ENCODE measurements at regions not wholly inside any gene's neighbourhood (a gene's known extent, or its start where the extent isn't known, plus 50 kb on each side); places are given as distances from the start of the nearest gene placed in this dataset.

GRCh38 chr11:38153985-38154384 lies 1555.9 kb upstream of the RAG2 start:
- WGBS (ENCODE audit: insufficient coverage): 75% methylated on average over 1 of the region's 1 CpG
- no peaks in the 10 kb centered on the region for H3K36me3 ChIP-seq (replicated peaks in 1 of 2; ENCODE audit: control insufficient read depth in 1 of 2, insufficient read depth in 2 of 2, low read length in 2 of 2)
- no peak overlapping the region for H3K4me3 ChIP-seq (replicated peaks in 1 of 3; ENCODE audit: low read depth in 2 of 3, low read length in 3 of 3)
- no peak overlapping the region for H3K4me3 Mint-ChIP-seq
- no peak overlapping the region for H3K27ac Mint-ChIP-seq
- H3K9ac ChIP-seq (ENCODE audit: insufficient read depth, low read length, poor library complexity, severe bottlenecking): no peak overlapping the region
- H3K9me3 Mint-ChIP-seq: peaks cover 0 to 11% (median 5%) of the 10 kb centered on the region in 7 donors
- H3K9me3 ChIP-seq (replicated peaks in 1 of 2; ENCODE audit: control insufficient read depth in 1 of 2, insufficient read depth in 1 of 2, low read length in 2 of 2): peaks cover 0 to under 1% of the 10 kb centered on the region in 2 donors
- no peak overlapping the region for H3K4me2 ChIP-seq (replicated peaks; ENCODE audit: extremely low read depth, low read length, poor library complexity, severe bottlenecking)
- no peaks in the 10 kb centered on the region for H3K4me1 ChIP-seq (ENCODE audit: control insufficient read depth in 1 of 2, insufficient read depth in 2 of 2, low read length in 2 of 2)
- H3K4me1 Mint-ChIP-seq: no peaks in the 10 kb centered on the region
- intact Hi-C loops (cut with micrococcal nuclease): no loop called here
- H3K27me3 ChIP-seq (ENCODE audit: control insufficient read depth in 2 of 2, insufficient read depth in 2 of 2, low read length in 2 of 2): no peaks in the 10 kb centered on the region
- no peaks in the 10 kb centered on the region for H3K27me3 Mint-ChIP-seq (ENCODE audit: low read depth in 3 of 3)
- no peak overlapping the region for H3K27ac ChIP-seq (ENCODE audit: low read depth in 1 of 2, low read length in 2 of 2)
- H4K20me1 ChIP-seq (ENCODE audit: insufficient read depth, low read length): no peaks in the 10 kb centered on the region
- H3K79me2 ChIP-seq (ENCODE audit: insufficient read depth, low read length): no peaks in the 10 kb centered on the region
- no peak overlapping the region for H2AFZ ChIP-seq (ENCODE audit: insufficient read depth, low read depth, low read length, poor library complexity, severe bottlenecking)
- no peaks in the 10 kb centered on the region for H3K36me3 Mint-ChIP-seq
- no peak for DNase-seq
- TF ChIP-seq CTCF (IDR thresholded peaks at IDR 0.05): no peak

DNA sequence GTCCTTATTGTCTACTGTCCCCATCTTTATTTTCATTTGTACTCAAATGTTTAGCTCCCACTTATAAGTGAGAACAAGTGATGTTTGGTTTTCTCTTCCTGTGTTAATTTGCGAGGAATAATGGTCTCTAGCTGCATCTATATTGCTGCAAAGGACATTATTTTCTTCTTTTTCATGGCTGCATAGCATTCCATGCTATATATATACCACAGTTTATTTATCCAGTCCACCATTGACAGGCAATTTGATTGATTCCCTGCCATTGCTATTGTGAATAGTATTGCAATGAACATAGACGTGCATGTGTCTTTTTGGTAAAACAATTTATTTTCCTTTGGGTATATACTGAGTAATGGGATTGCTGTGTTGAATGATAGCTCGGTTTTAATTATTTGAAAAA lies 1545.8 kb upstream of the RAG2 start:
- Mint-ChIP-seq H3K4me3 (no peak overlapping the region), H3K9me3 (peaks cover 0 to 11% (median 5%) of the 10 kb centered on the region in 7 donors), H3K27me3 (ENCODE audit: low read depth in 3 of 3) (no peaks in the 10 kb centered on the region), H3K36me3 (no peaks in the 10 kb centered on the region), H3K27ac (no peak overlapping the region), H3K4me1 (no peaks in the 10 kb centered on the region)
- no peak for DNase-seq
- WGBS (ENCODE audit: insufficient coverage): no CpG with 5 or more reads among the region's 3 CpGs
- no peaks in the 10 kb centered on the region for H4K20me1 ChIP-seq (ENCODE audit: insufficient read depth, low read length)
- no peak overlapping the region for H3K4me2 ChIP-seq (replicated peaks; ENCODE audit: extremely low read depth, low read length, poor library complexity, severe bottlenecking)
- H3K27ac ChIP-seq (ENCODE audit: low read depth in 1 of 2, low read length in 2 of 2): no peak overlapping the region
- no peak overlapping the region for H3K4me3 ChIP-seq (replicated peaks in 1 of 3; ENCODE audit: low read depth in 2 of 3, low read length in 3 of 3)
- peaks cover 0 to 11% of the 10 kb centered on the region in 2 donors for H3K9me3 ChIP-seq (replicated peaks in 1 of 2; ENCODE audit: control insufficient read depth in 1 of 2, insufficient read depth in 1 of 2, low read length in 2 of 2)
- no peak overlapping the region for H2AFZ ChIP-seq (ENCODE audit: insufficient read depth, low read depth, low read length, poor library complexity, severe bottlenecking)
- no peaks in the 10 kb centered on the region for H3K4me1 ChIP-seq (ENCODE audit: control insufficient read depth in 1 of 2, insufficient read depth in 2 of 2, low read length in 2 of 2)
- no peak overlapping the region for H3K9ac ChIP-seq (ENCODE audit: insufficient read depth, low read length, poor library complexity, severe bottlenecking)
- no peaks in the 10 kb centered on the region for H3K27me3 ChIP-seq (ENCODE audit: control insufficient read depth in 2 of 2, insufficient read depth in 2 of 2, low read length in 2 of 2)
- no peaks in the 10 kb centered on the region for H3K79me2 ChIP-seq (ENCODE audit: insufficient read depth, low read length)
- no peak for TF ChIP-seq CTCF (IDR thresholded peaks at IDR 0.05)
- H3K36me3 ChIP-seq (replicated peaks in 1 of 2; ENCODE audit: control insufficient read depth in 1 of 2, insufficient read depth in 2 of 2, low read length in 2 of 2): no peaks in the 10 kb centered on the region
- intact Hi-C loops (cut with micrococcal nuclease): no loop called here
